MM.1S (cell line): ENCODE measurements at regions not wholly inside any gene's neighbourhood (a gene's known extent, or its start where the extent isn't known, plus 50 kb on each side); places are given as distances from the start of the nearest gene placed in this dataset.

Source experiments
- DNase-seq: peaks from one replicate; pipeline ENCODE4 v3.0.0-alpha.2; 2015
- H2AFZ ChIP-seq: fragments of 300-600 bp; sonication (generic); 2 replicates; pipeline ENCODE4 v1.6.0; 2016; ENCODE audit warnings: antibody characterized with exemption, low read length
- H3F3A ChIP-seq: fragments of 300-600 bp; sonication (generic); 2 replicates; pipeline ENCODE4 v1.6.1; 2016; ENCODE audit warnings: mild to moderate bottlenecking, antibody characterized with exemption, low read length, moderate library complexity, mixed read lengths; ENCODE audit not compliant: insufficient read depth
- H3K27ac ChIP-seq: fragments of 300-600 bp; sonication (generic); 2 replicates; pipeline ENCODE4 v1.5.1; 2016; ENCODE audit warnings: mild to moderate bottlenecking, low read length
- H3K27me3 ChIP-seq: fragments of 300-600 bp; sonication (generic); replicated peaks from 2 replicates; pipeline ENCODE4 v1.6.0; 2016; ENCODE audit warnings: low read length; ENCODE audit not compliant: insufficient read depth
- H3K36me3 ChIP-seq: fragments of 300-600 bp; sonication (generic); replicated peaks from 2 replicates; pipeline ENCODE4 v1.6.1; 2016; ENCODE audit warnings: mild to moderate bottlenecking, low read length, mixed read lengths; ENCODE audit not compliant: insufficient read depth
- H3K4me1 ChIP-seq: fragments of 300-600 bp; sonication (generic); 2 replicates; pipeline ENCODE4 v1.6.1; 2016; ENCODE audit warnings: low read length, mixed read lengths
- H3K4me2 ChIP-seq: fragments of 300-600 bp; sonication (generic); 2 replicates; pipeline ENCODE4 v1.6.0; 2016; ENCODE audit warnings: low read depth, low read length
- H3K4me3 ChIP-seq: fragments of 300-600 bp; sonication (generic); 2 replicates; pipeline ENCODE4 v1.5.1; 2016; ENCODE audit warnings: low read length, mixed read lengths
- H3K79me2 ChIP-seq: fragments of 300-600 bp; sonication (generic); 2 replicates; pipeline ENCODE4 v1.6.1; 2016; ENCODE audit warnings: mixed run types, low read length, mixed read lengths
- H3K9ac ChIP-seq: fragments of 300-600 bp; sonication (generic); 2 replicates; pipeline ENCODE4 v1.6.1; 2016; ENCODE audit warnings: low read length, mixed read lengths
- H3K9me2 ChIP-seq: fragments of 300-600 bp; sonication (generic); replicated peaks from 2 replicates; pipeline ENCODE4 v1.6.1; 2016; ENCODE audit warnings: mild to moderate bottlenecking, low read length, mixed read lengths; ENCODE audit not compliant: insufficient read depth
- H3K9me3 ChIP-seq: fragments of 300-600 bp; sonication (generic); replicated peaks from 2 replicates; pipeline ENCODE4 v1.6.1; 2016; ENCODE audit warnings: mild to moderate bottlenecking, low read length, mixed read lengths; ENCODE audit not compliant: insufficient read depth
- H4K20me1 ChIP-seq: fragments of 300-600 bp; sonication (generic); 2 replicates; pipeline ENCODE4 v1.6.1; 2016; ENCODE audit warnings: mild to moderate bottlenecking, low read length, moderate library complexity, mixed read lengths; ENCODE audit not compliant: insufficient read depth
- CTCF ChIP-seq: fragments of 300-600 bp; sonication (generic); IDR thresholded peaks from 2 replicates; pipeline ENCODE4 v1.5.1; 2016; ENCODE audit warnings: antibody characterized with exemption, low read length, mixed read lengths
- EZH2 ChIP-seq: fragments of 300-600 bp; sonication (generic); optimal IDR thresholded peaks from 2 replicates; pipeline ENCODE3; 2017; ENCODE audit warnings: low read depth, mild to moderate bottlenecking, antibody characterized with exemption, low read length, mixed read lengths
- EZH2phosphoT487 ChIP-seq: fragments of 300-600 bp; sonication (generic); IDR thresholded peaks from 2 replicates; pipeline ENCODE4 v1.6.1; 2018; ENCODE audit warnings: antibody characterized with exemption, low read length

- DNase-seq, result no peak
- H3K27me3 ChIP-seq, result no peaks in the 10 kb centered on the region
- no peaks in the 10 kb centered on the region for H3K9me3 ChIP-seq
- H3K36me3 ChIP-seq, result no peaks in the 10 kb centered on the region
- no peaks in the 10 kb centered on the region for H3K79me2 ChIP-seq
- H3K27ac ChIP-seq, result no peak overlapping the region
- no peaks in the 10 kb centered on the region for H3K4me1 ChIP-seq
- H2AFZ ChIP-seq, result no peak overlapping the region
- TF ChIP-seq EZH2 (no peak), CTCF (no peak), EZH2phosphoT487 (no peak)
- no peaks in the 10 kb centered on the region for H4K20me1 ChIP-seq
- H3K9ac ChIP-seq, result no peak overlapping the region
- H3K4me2 ChIP-seq, result no peak overlapping the region
- no peaks in the 10 kb centered on the region for H3F3A ChIP-seq
- no peaks in the 10 kb centered on the region for H3K9me2 ChIP-seq
- no peak overlapping the region for H3K4me3 ChIP-seq
These were observed 142.3 kb upstream of the CHL1 start for GRCh38 chr3:54240-54639.

- Histone ChIP-seq H3K4me1 (no peaks in the 10 kb centered on the region), H2AFZ (no peak overlapping the region), H3K9ac (no peak overlapping the region), H3K36me3 (no peaks in the 10 kb centered on the region), H3K27ac (no peak overlapping the region), H3F3A (no peaks in the 10 kb centered on the region), H3K9me3 (no peaks in the 10 kb centered on the region), H3K4me3 (no peak overlapping the region), H3K27me3 (no peaks in the 10 kb centered on the region), H3K9me2 (no peaks in the 10 kb centered on the region), H4K20me1 (no peaks in the 10 kb centered on the region), H3K4me2 (no peak overlapping the region), H3K79me2 (no peaks in the 10 kb centered on the region)
- DNase-seq, result no peak
- TF ChIP-seq EZH2phosphoT487 (no peak), CTCF (no peak), EZH2 (no peak)
These were observed 139.9 kb upstream of the CHL1 start for GRCh38 chr3:56672-57071.

GRCh38 chr3:59854-60253 lies 136.7 kb upstream of the CHL1 start:
- Histone ChIP-seq H3K4me2 (no peak overlapping the region), H3K9ac (no peak overlapping the region), H3K9me2 (no peaks in the 10 kb centered on the region), H3K27ac (no peak overlapping the region), H3K27me3 (no peaks in the 10 kb centered on the region), H2AFZ (no peak overlapping the region), H3K36me3 (no peaks in the 10 kb centered on the region), H3K9me3 (no peaks in the 10 kb centered on the region), H3K4me3 (no peak overlapping the region), H4K20me1 (no peaks in the 10 kb centered on the region), H3K79me2 (no peaks in the 10 kb centered on the region), H3F3A (no peaks in the 10 kb centered on the region), H3K4me1 (no peaks in the 10 kb centered on the region)
- TF ChIP-seq EZH2phosphoT487 (no peak), EZH2 (no peak), CTCF (no peak)
- no peak for DNase-seq
